GM18502 (cell line): ENCODE measurements at regions not wholly inside any gene's neighbourhood (a gene's known extent, or its start where the extent isn't known, plus 50 kb on each side); places are given as distances from the start of the nearest gene placed in this dataset.

Experiments
- ATAC-seq: cut with Tn5 transposase; IDR thresholded peaks from one replicate; pipeline ENCODE4 v1.9.1; 2021; ENCODE audit warnings: mild to moderate bottlenecking; ENCODE audit not compliant: unreplicated experiment, poor library complexity

DNA sequence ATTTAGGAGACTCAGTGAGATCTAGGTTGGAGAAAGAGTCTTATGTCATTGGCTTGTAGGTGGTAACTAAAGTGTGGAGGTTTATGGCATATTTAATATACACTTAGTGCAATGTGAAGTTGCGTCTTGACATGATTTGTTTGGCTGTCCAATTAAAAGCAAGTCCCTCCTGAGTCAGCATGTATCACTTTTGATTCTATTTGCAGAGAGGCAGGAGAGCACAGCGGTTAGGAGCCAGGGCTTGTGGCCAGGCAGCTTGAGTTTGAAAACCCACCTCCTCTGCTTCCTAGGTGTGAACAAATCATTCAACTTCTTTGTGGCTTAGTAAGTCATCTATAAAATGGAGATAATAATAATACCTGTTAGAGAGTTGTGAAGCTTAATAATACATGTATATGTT lies 68.5 kb upstream of the OTX2 start:
- ATAC-seq: no peak

DNA sequence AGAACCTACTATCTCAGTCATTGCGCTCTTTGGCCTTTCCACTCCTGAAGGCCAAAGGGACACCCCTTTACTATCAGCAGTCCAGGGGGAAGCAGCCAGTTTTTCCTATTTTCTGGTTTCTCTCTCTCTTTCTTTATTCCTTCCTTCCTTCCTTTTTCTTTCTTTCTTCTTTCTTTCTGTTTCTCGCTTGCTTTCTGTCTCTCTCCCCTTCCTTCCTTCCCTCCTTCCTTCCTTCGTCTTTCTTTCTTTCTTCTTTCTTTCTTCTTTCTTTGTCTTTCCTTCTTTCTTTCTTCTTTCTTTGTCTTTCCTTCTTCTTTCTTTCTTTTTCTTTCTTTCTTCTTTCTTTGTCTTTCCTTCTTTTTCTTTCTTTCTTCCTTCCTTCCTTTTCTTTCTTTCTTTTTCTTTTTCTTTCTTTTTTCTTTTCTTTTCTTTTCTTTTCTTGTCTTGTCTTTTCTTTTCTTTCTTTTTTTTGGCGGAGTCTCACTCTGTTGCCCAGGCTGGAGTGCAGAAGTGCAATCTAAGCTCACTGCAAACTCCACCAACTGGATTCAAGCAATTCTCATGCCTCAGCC lies 64.9 kb upstream of the OTX2 start:
- no peak for ATAC-seq

DNA sequence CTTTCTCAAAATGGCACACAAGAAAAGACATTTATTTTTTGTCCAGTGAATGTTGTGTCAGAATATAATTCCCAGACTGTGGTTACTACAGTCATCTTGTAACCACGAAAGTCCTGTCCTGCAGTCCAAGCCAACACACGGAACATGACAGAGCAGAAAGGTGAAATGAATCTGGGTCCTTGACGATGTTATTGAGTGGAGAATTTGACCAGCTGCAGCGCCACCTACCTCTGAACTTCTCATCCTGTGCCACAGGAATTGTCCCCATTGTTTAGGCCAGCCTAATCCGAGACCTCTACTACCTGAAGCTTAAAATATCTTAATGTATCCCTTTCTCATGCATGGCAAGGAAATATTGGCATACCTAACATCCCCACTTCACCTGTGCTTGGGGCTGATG lies 64.1 kb upstream of the OTX2 start:
- no peak for ATAC-seq

DNA sequence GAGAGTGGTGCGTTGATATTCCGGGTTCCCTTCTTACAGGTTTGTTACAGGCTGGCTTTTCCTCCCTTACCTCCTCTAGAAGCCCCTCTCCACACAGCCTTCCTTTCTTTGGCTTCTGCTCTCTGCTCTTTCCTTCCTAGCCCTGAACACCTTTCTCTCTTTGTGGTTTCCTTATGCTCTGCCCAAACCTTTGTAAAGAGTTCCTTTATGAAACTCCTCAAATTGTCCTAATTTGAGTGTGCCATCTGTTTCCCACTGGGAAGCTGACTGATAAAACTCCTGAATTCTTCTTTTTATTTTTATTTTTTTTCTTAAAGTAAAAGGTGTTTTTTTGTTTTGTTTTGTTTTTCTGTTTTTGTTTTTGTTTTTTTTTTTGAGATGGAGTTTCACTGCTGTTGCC lies 60.1 kb upstream of the OTX2 start:
- no peak for ATAC-seq

DNA sequence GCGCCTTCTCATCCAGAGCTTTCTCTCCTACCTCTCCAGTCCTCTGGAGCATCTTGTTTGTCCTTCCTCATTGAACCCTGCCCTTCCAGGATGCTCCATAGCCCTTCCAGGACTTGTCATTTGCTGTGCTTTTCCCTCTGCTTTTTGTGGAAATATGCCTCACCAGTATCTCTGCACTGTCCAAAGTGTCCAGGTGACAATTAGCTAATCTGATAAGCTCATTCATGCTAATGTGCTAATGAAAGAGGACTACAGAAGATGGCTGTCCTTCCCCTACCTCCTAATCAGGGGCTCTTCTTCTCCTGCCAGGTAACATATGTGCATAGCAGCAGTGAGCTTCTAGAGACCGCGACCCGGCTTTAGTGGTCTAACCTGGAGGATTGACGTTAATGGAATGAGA lies 58.4 kb upstream of the OTX2 start:
- ATAC-seq: no peak

DNA sequence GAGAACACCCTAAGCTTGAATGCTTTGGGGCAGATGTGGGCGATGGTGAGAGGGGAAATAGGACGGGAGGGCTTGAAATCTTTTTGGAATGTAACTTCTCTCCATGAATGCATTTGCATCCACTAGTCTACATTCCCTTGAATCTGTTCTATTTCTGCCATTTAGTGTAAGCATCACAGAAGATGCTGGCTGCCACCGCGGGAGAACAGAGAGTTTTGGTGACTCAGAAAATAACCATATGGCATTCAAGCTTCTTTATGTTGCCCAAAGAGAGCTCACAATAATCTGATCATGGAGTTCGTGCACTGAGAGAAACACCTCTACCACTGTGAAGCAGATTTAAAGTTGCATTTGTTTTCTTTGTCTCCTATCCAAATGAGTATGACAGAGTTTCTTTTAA lies 52.6 kb upstream of the OTX2 start:
- no peak for ATAC-seq

DNA sequence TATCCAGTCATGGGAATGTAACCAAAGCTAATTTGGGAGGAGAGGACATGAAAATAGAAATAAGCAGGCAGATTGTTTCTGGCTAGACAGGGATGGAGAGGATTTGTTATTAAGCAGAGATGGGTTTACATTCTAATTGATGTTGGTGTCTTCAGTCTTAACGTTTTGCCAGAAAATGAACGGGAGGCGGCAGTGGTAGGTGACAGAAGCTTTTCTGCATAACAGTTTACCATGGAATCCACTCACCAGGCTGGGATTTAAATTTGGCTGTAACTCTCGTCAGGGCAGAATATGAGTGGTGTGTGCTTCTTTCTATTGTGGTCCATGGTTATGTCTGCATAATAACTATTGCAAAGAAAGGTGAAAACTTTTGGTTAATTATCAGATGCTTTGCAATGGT lies 50.2 kb upstream of the OTX2 start:
- no peak for ATAC-seq
